WTC11 (cell line): ENCODE measurements at regions not wholly inside any gene's neighbourhood (a gene's known extent, or its start where the extent isn't known, plus 50 kb on each side); places are given as distances from the start of the nearest gene placed in this dataset.

Experiments used
- CREB1 ChIP-seq: sonication (generic); formaldehyde crosslinking; IDR thresholded peaks from 2 replicates; pipeline ENCODE4 v1.8.0; 2023; ENCODE audit warnings: mild to moderate bottlenecking, missing genetic modification reagents
- NR3C1 ChIP-seq: sonication (generic); formaldehyde crosslinking; conservative IDR thresholded peaks from 2 replicates; pipeline ENCODE4 v1.8.1; 2023; ENCODE audit warnings: low read depth, mild to moderate bottlenecking, missing genetic modification reagents
- SMAD3 ChIP-seq: sonication (generic); formaldehyde crosslinking; IDR thresholded peaks from 2 replicates; pipeline ENCODE4 v1.8.0; 2022; ENCODE audit warnings: missing genetic modification reagents, mild to moderate bottlenecking, borderline replicate concordance
- TF ChIP-seq, protein P1 (sequence below): fragments of 200-600 bp; IDR thresholded peaks from 2 replicates; pipeline ENCODE4 v1.8.0; 2022; ENCODE audit warnings: antibody characterized with exemption

- TF ChIP-seq CREB1 (CRISPR knock-in tag) (no peak), NR3C1 (CRISPR knock-in tag) (no peak), SMAD3 (no peak)
- TF ChIP-seq, protein P1, sequence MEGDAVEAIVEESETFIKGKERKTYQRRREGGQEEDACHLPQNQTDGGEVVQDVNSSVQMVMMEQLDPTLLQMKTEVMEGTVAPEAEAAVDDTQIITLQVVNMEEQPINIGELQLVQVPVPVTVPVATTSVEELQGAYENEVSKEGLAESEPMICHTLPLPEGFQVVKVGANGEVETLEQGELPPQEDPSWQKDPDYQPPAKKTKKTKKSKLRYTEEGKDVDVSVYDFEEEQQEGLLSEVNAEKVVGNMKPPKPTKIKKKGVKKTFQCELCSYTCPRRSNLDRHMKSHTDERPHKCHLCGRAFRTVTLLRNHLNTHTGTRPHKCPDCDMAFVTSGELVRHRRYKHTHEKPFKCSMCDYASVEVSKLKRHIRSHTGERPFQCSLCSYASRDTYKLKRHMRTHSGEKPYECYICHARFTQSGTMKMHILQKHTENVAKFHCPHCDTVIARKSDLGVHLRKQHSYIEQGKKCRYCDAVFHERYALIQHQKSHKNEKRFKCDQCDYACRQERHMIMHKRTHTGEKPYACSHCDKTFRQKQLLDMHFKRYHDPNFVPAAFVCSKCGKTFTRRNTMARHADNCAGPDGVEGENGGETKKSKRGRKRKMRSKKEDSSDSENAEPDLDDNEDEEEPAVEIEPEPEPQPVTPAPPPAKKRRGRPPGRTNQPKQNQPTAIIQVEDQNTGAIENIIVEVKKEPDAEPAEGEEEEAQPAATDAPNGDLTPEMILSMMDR, result no peak
Observed at GRCh38 chr9:14962193-14962882, 52.1 kb upstream of the FREM1 start.
